H9 (cell line): ENCODE measurements at regions not wholly inside any gene's neighbourhood (a gene's known extent, or its start where the extent isn't known, plus 50 kb on each side); places are given as distances from the start of the nearest gene placed in this dataset.

Source experiments
- DNase-seq: peaks from one replicate; pipeline ENCODE4 v3.0.0-alpha.2; 2017
- H2AFZ ChIP-seq: one replicate; pipeline ENCODE4 v1.6.1; 2013; ENCODE audit warnings: mild to moderate bottlenecking, low read length, control low read depth, moderate library complexity
- H2AK5ac ChIP-seq: 2 replicates; pipeline ENCODE4 v1.6.1; 2013; ENCODE audit warnings: low read length, control low read depth, mixed read lengths; ENCODE audit not compliant: insufficient read length
- H2BK120ac ChIP-seq: one replicate; pipeline ENCODE4 v1.6.1; 2013; ENCODE audit warnings: low read depth, mild to moderate bottlenecking, low read length, control low read depth, inconsistent platforms; ENCODE audit not compliant: poor library complexity, severe bottlenecking
- H2BK12ac ChIP-seq: 2 replicates; pipeline ENCODE4 v1.6.1; 2013; ENCODE audit warnings: low read length, control low read depth, mixed read lengths, low read depth; ENCODE audit not compliant: insufficient read length
- H2BK15ac ChIP-seq: 2 replicates; pipeline ENCODE4 v1.6.1; 2013; ENCODE audit warnings: low read depth, low read length, control low read depth
- H2BK20ac ChIP-seq: one replicate; pipeline ENCODE4 v1.6.1; 2013; ENCODE audit warnings: low read depth, mild to moderate bottlenecking, low read length, control low read depth, inconsistent platforms; ENCODE audit not compliant: poor library complexity, severe bottlenecking
- H2BK5ac ChIP-seq: 2 replicates; pipeline ENCODE4 v1.6.1; 2013; ENCODE audit warnings: low read length, control low read depth, mixed read lengths; ENCODE audit not compliant: insufficient read length
- H3K14ac ChIP-seq: 2 replicates; pipeline ENCODE4 v1.6.1; 2013; ENCODE audit warnings: low read length, control low read depth; ENCODE audit not compliant: insufficient read depth
- H3K18ac ChIP-seq: 2 replicates; pipeline ENCODE4 v1.6.1; 2013; ENCODE audit warnings: low read depth, mild to moderate bottlenecking, mixed read lengths, low read length, control low read depth; ENCODE audit not compliant: insufficient read length
- H3K23ac ChIP-seq: 2 replicates; pipeline ENCODE4 v1.6.1; 2013; ENCODE audit warnings: low read length, control low read depth, mixed read lengths, low read depth; ENCODE audit not compliant: insufficient read length
- H3K23me2 ChIP-seq: 2 replicates; pipeline ENCODE4 v1.6.1; 2013; ENCODE audit warnings: low read depth, mild to moderate bottlenecking, mixed read lengths, low read length, control low read depth; ENCODE audit not compliant: insufficient read length, poor library complexity, severe bottlenecking
- H3K27ac ChIP-seq: 2 replicates; pipeline ENCODE4 v1.5.1; 2013; ENCODE audit warnings: low read length, control low read depth, mixed read lengths, low read depth; ENCODE audit not compliant: insufficient read length
- H3K27me3 ChIP-seq: 2 replicates; pipeline ENCODE4 v1.6.1; 2013; ENCODE audit warnings: low read length, control low read depth, inconsistent platforms; ENCODE audit not compliant: insufficient read depth
- H3K4ac ChIP-seq: 2 replicates; pipeline ENCODE4 v1.6.1; 2013; ENCODE audit warnings: low read depth, mild to moderate bottlenecking, control low read depth, inconsistent platforms, low read length, moderate library complexity
- H3K4me1 ChIP-seq: 2 replicates; pipeline ENCODE4 v1.6.1; 2013; ENCODE audit warnings: low read length, control low read depth, inconsistent platforms; ENCODE audit not compliant: insufficient read depth
- H3K4me2 ChIP-seq: 2 replicates; pipeline ENCODE4 v1.6.1; 2013; ENCODE audit warnings: low read length, control low read depth, mixed read lengths; ENCODE audit not compliant: insufficient read length, insufficient read depth
- H3K56ac ChIP-seq: 2 replicates; pipeline ENCODE4 v1.6.1; 2013; ENCODE audit warnings: low read depth, mild to moderate bottlenecking, mixed read lengths, low read length, control low read depth; ENCODE audit not compliant: insufficient read length
- H3K79me1 ChIP-seq: 2 replicates; pipeline ENCODE4 v1.6.1; 2013; ENCODE audit warnings: low read depth, mild to moderate bottlenecking, moderate library complexity, low read length, control low read depth, inconsistent platforms; ENCODE audit not compliant: insufficient read depth, poor library complexity, severe bottlenecking
- H3K79me2 ChIP-seq: 2 replicates; pipeline ENCODE4 v1.6.1; 2013; ENCODE audit warnings: low read length, control low read depth, inconsistent platforms; ENCODE audit not compliant: insufficient read depth
- H3K9ac ChIP-seq: 2 replicates; pipeline ENCODE4 v1.6.1; 2013; ENCODE audit warnings: low read length, control low read depth, mixed read lengths; ENCODE audit not compliant: insufficient read length; ENCODE audit errors: extremely low read depth
- H3K9me3 ChIP-seq: one replicate; pipeline ENCODE4 v1.6.1; 2013; ENCODE audit warnings: low read depth, low read length, inconsistent platforms; ENCODE audit not compliant: control insufficient read depth
- H3T11ph ChIP-seq: one replicate; pipeline ENCODE4 v1.6.1; 2013; ENCODE audit warnings: mild to moderate bottlenecking, low read length, control low read depth, inconsistent platforms
- H4K20me1 ChIP-seq: one replicate; pipeline ENCODE4 v1.6.1; 2013; ENCODE audit not compliant: control insufficient read depth, insufficient read length, insufficient read depth
- H4K5ac ChIP-seq: 2 replicates; pipeline ENCODE4 v1.6.1; 2013; ENCODE audit warnings: low read depth, mild to moderate bottlenecking, mixed read lengths, low read length, control low read depth; ENCODE audit not compliant: insufficient read length
- H4K8ac ChIP-seq: replicated peaks from 2 replicates; pipeline ENCODE4 v1.6.1; 2013; ENCODE audit warnings: low read length, control low read depth, mixed read lengths, low read depth; ENCODE audit not compliant: insufficient read length
- H4K91ac ChIP-seq: 2 replicates; pipeline ENCODE4 v1.6.1; 2013; ENCODE audit warnings: low read depth, mild to moderate bottlenecking, moderate library complexity, mixed read lengths, low read length, control low read depth; ENCODE audit not compliant: insufficient read length
- H3K27ac Mint-ChIP-seq, 3 experiments: 2 replicates in 2 of 3; 3 replicates in 1 of 3; pipeline ENCODE4 v1.8.0; 2020 to 2021; ENCODE audit warnings: mixed read lengths in 3 of 3, mild to moderate bottlenecking in 1 of 3, moderate library complexity in 1 of 3
- H3K27me3 Mint-ChIP-seq: 2 replicates; pipeline ENCODE4 v1.8.0; 2021; ENCODE audit warnings: low read depth, mild to moderate bottlenecking, moderate library complexity, mixed read lengths
- H3K36me3 Mint-ChIP-seq, 3 experiments: 2 replicates in 2 of 3; 3 replicates in 1 of 3; pipeline ENCODE4 v1.8.0; 2020 to 2021; ENCODE audit warnings: low read depth in 3 of 3, mixed read lengths in 3 of 3; ENCODE audit not compliant: insufficient read depth in 1 of 3
- H3K4me1 Mint-ChIP-seq, 2 experiments: 2 replicates each; pipeline ENCODE4 v1.8.0; 2020; ENCODE audit warnings: mixed read lengths in 2 of 2
- H3K4me3 Mint-ChIP-seq, 2 experiments: 2 replicates in 1 of 2; 3 replicates in 1 of 2; pipeline ENCODE4 v1.8.0; 2020 to 2021; ENCODE audit warnings: mild to moderate bottlenecking in 2 of 2, mixed read lengths in 2 of 2, moderate library complexity in 1 of 2
- H3K9me3 Mint-ChIP-seq, 2 experiments: 2 replicates in 1 of 2; 3 replicates in 1 of 2; pipeline ENCODE4 v1.8.0; 2020; ENCODE audit warnings: mild to moderate bottlenecking in 2 of 2, mixed read lengths in 2 of 2, moderate library complexity in 1 of 2
- WGBS: extraction: QIAGEN DNeasy Blood & Tissue Kit; methylation state at CpG from one replicate; pipeline ENCODE4 v1.1.7; 2013; ENCODE audit warnings: missing lambda C conversion rate, low lambda C conversion rate, mixed read lengths; ENCODE audit not compliant: insufficient read length; ENCODE audit errors: extremely low coverage; 5-methylcytosine and 5-hydroxymethylcytosine counted together
- TF ChIP-seq, protein P1 (sequence below): fragments of 200-600 bp; sonication (generic); conservative IDR thresholded peaks from 3 replicates; pipeline ENCODE4 v1.8.0; 2021; ENCODE audit warnings: antibody characterized with exemption, mild to moderate bottlenecking

DNA sequence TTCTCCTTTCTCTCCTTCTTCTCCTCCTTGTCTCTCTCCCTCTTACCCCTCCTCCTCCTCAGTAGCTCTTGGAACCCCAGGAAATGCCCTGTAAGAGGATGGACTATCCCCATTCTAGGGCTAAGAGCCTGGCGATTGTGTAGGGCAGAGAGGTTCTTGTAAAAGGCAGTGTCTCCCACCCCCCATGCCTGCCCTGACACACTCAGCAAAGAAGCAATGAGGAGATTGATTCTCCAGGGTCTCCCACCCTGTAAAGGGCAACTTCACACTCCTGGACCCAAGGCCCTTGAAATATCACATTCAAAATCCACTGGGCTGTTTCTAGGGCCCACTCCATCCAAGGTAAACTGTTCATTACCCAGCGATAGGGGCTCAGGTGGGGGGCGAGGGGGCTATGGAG lies 144.1 kb downstream of the INSIG2 start:
- TF ChIP-seq, protein P1, sequence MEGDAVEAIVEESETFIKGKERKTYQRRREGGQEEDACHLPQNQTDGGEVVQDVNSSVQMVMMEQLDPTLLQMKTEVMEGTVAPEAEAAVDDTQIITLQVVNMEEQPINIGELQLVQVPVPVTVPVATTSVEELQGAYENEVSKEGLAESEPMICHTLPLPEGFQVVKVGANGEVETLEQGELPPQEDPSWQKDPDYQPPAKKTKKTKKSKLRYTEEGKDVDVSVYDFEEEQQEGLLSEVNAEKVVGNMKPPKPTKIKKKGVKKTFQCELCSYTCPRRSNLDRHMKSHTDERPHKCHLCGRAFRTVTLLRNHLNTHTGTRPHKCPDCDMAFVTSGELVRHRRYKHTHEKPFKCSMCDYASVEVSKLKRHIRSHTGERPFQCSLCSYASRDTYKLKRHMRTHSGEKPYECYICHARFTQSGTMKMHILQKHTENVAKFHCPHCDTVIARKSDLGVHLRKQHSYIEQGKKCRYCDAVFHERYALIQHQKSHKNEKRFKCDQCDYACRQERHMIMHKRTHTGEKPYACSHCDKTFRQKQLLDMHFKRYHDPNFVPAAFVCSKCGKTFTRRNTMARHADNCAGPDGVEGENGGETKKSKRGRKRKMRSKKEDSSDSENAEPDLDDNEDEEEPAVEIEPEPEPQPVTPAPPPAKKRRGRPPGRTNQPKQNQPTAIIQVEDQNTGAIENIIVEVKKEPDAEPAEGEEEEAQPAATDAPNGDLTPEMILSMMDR, result no peak
- no peak for DNase-seq
- H3K27me3 Mint-ChIP-seq, result peaks cover 9% of the 10 kb centered on the region

More for the DNA sequence above, 144.1 kb downstream of the INSIG2 start:
- Histone ChIP-seq H3K23ac (no peak overlapping the region), H3K4me1 (no peaks in the 10 kb centered on the region), H2BK15ac (no peak overlapping the region), H4K91ac (peak overlapping the region; percentile 14), H2AK5ac (no peak overlapping the region), H3K9ac (no peak overlapping the region), H3K56ac (no peak overlapping the region), H3K27me3 (no peaks in the 10 kb centered on the region), H3K4ac (no peak overlapping the region), H2AFZ (no peak overlapping the region), H2BK120ac (no peak overlapping the region), H4K20me1 (no peaks in the 10 kb centered on the region), H3K9me3 (no peaks in the 10 kb centered on the region), H2BK12ac (no peak overlapping the region), H3T11ph (no peak overlapping the region), H3K14ac (no peak overlapping the region), H3K79me2 (no peaks in the 10 kb centered on the region), H2BK5ac (no peak overlapping the region), H3K18ac (no peak overlapping the region), H3K4me2 (no peak overlapping the region), H4K5ac (no peak overlapping the region), H4K8ac (no peak overlapping the region), H3K79me1 (no peaks in the 10 kb centered on the region), H2BK20ac (no peak overlapping the region), H3K23me2 (no peaks in the 10 kb centered on the region), H3K27ac (no peak overlapping the region)
- no peaks in the 10 kb centered on the region for H3K9me3 Mint-ChIP-seq
- 0 out of 7 replicates have a peak, but pooled peaks cover 0 to 2% (median 0%) of the 10 kb centered on the region in 3 experiments for H3K36me3 Mint-ChIP-seq
- H3K27ac Mint-ChIP-seq, result no peak overlapping the region
- no peak overlapping the region for H3K4me3 Mint-ChIP-seq
- no CpG with 5 or more reads among the region's 3 CpGs for WGBS
- H3K4me1 Mint-ChIP-seq, result peaks cover 3 to 7% of the 10 kb centered on the region in 2 experiments; a peak in 2 of 4 replicates
